Activated CD8-positive, alpha-beta T cell treated with anti-CD3 and anti-CD28 coated beads, Interleukin-2, amount 10 ng/mL, durations not matched to agents 7 days and 5 days (primary cell): ENCODE measurements at regions not wholly inside any gene's neighbourhood (a gene's known extent, or its start where the extent isn't known, plus 50 kb on each side); places are given as distances from the start of the nearest gene placed in this dataset.

ENCODE experiments used
- ATAC-seq: fragments of 150-1000 bp; cut with Tn5 transposase; one replicate; pipeline ENCODE4 v1.10.0; 2021; ENCODE audit warnings: moderate library complexity
- CTCF ChIA-PET: fragments of 350-600 bp; sonication (Branson Sonifier 250); formaldehyde crosslinking; loops from one replicate; lab custom pipeline; 2021; ENCODE audit warnings: antibody characterized with exemption; lab: Charles Lee
- POLR2A ChIA-PET: fragments of 350-600 bp; sonication (Branson Sonifier 250); formaldehyde crosslinking; loops from one replicate; lab custom pipeline; 2021; ENCODE audit warnings: antibody characterized with exemption; lab: Charles Lee
- DNase-seq: peaks from one replicate; pipeline ENCODE4 v3.0.0-alpha.2; 2020
- H3K27ac Mint-ChIP-seq: one replicate; pipeline ENCODE4 v1.8.0; 2021; ENCODE audit warnings: mild to moderate bottlenecking, mixed read lengths
- H3K27me3 Mint-ChIP-seq: one replicate; pipeline ENCODE4 v1.8.0; 2021; ENCODE audit warnings: low read depth, mixed read lengths
- H3K36me3 Mint-ChIP-seq: one replicate; pipeline ENCODE4 v1.8.0; 2021; ENCODE audit warnings: low read depth, mixed read lengths
- H3K4me1 Mint-ChIP-seq: one replicate; pipeline ENCODE4 v1.8.0; 2021; ENCODE audit warnings: low read depth, mixed read lengths
- H3K4me3 Mint-ChIP-seq: one replicate; pipeline ENCODE4 v1.8.0; 2021; ENCODE audit warnings: mild to moderate bottlenecking, mixed read lengths
- H3K9me3 Mint-ChIP-seq: one replicate; pipeline ENCODE4 v1.8.0; 2022; ENCODE audit warnings: mixed read lengths; ENCODE audit not compliant: insufficient read depth

DNA sequence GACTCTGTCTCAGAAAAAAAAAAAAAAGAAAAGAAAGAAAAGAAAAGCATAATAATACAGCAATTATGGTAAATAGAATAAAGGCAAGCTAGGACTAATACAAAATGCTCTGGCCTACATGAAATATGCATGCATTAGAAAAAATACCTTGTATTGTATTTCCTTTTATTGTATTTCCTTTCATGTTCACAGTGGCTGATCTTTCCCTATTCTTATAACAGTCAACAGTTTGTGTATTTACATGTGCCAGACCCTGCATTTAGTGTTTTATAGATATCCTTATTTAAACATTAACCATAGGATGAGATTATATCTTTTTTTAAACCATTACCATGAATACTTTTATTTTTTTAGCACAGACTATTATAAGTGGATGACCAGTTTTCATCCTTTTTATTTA is 56.3 kb upstream of the ARL15 start:
- H3K27me3 Mint-ChIP-seq, result peaks cover 19% of the 10 kb centered on the region
- H3K4me3 Mint-ChIP-seq, result no peak overlapping the region
- DNase-seq (no peak), ATAC-seq (no peak)
- no peaks in the 10 kb centered on the region for H3K36me3 Mint-ChIP-seq
- no peaks in the 10 kb centered on the region for H3K9me3 Mint-ChIP-seq
- no peak overlapping the region for H3K27ac Mint-ChIP-seq
- ChIA-PET CTCF (interaction anchor here (1.1 kb wide), 1 partner anchor 123 kb away, joined by 4 read pairs; no protein-coding TSS in a partner anchor), POLR2A (no interaction called here)
- H3K4me1 Mint-ChIP-seq, result no peaks in the 10 kb centered on the region

DNA sequence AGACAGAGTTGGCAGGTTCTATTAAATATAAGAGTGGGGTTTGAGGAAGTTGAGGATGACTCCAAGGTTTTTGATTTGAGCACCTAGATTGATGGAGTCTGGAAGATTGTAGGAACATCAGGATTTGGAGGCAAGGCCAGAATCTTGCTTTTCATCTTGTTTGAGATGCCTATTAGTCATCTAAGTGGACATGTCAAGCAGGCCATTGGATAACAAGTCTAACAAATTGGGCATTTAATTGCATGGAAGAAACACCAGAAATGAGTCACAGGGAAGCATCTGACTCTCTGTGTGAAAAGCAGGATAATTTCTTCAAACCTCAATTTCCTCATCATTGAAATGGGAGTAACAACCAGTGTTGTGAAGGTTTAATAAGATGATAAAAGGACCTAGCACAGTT is 53.3 kb upstream of the ARL15 start:
- H3K4me3 Mint-ChIP-seq, result no peak overlapping the region
- peaks cover 15% of the 10 kb centered on the region for H3K27me3 Mint-ChIP-seq
- ATAC-seq, result no peak
- no peaks in the 10 kb centered on the region for H3K36me3 Mint-ChIP-seq
- CTCF ChIA-PET, result no interaction called here
- no peaks in the 10 kb centered on the region for H3K9me3 Mint-ChIP-seq
- H3K27ac Mint-ChIP-seq, result no peak overlapping the region
- no peak for DNase-seq
- no peaks in the 10 kb centered on the region for H3K4me1 Mint-ChIP-seq
- POLR2A ChIA-PET, result no interaction called here

DNA sequence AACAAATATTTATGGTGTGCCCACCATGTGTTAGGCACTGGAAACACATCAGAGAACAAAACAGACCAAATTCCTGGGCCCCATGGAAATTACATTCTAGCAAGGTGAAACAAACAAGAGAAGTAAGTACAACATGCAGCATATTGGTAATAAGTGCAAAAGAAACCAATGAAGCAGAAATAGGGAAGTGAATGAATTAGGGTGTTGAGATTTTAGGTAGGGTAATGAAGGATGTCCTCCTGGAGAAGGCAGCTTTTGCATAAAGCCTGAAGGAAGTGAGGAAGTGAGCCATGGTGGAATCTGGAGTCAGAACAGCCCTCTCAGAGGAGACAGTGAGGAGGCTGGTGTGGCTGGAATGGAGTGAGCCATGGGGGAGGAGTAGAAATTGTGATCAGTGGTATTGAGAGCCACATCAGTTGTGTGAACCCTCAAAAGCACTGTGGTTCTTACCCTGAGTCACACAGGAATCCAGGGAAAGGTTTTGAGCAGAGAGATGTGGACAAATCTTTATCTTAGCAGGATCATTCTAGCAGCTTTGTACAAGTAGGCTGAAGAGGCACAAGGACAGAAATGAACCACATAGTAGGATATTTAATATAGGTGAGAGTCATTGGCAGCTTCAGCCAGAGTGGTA is 52.7 kb upstream of the ARL15 start:
- CTCF ChIA-PET, result no interaction called here
- no peak for ATAC-seq

DNA sequence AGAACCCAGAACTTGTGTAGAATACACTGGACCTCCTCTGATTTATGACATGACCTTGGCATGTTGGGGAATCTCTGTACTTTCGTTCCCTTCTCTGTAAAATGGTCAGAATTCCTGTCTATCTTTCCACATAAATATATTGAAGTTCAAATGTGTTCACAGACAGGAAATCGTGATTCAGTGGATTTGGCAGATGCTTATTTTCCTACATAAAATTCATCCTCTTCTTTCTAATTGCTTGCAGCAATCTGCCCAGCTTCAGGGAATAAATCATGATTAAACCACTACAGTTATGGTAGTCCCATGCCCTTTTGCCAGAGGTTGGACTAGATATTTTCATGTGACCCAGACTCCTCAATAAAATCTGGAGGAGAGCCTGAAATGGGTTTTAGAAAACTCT is 52.1 kb upstream of the ARL15 start:
- peaks cover 10% of the 10 kb centered on the region for H3K27me3 Mint-ChIP-seq
- no peaks in the 10 kb centered on the region for H3K36me3 Mint-ChIP-seq
- DNase-seq (no peak), ATAC-seq (no peak)
- no peak overlapping the region for H3K4me3 Mint-ChIP-seq
- H3K9me3 Mint-ChIP-seq, result no peaks in the 10 kb centered on the region
- CTCF ChIA-PET, result no interaction called here
- POLR2A ChIA-PET, result no interaction called here
- H3K4me1 Mint-ChIP-seq, result no peaks in the 10 kb centered on the region
- H3K27ac Mint-ChIP-seq, result no peak overlapping the region

More for the DNA sequence above, 52.7 kb upstream of the ARL15 start:
- Mint-ChIP-seq H3K27ac (no peak overlapping the region), H3K4me3 (no peak overlapping the region), H3K36me3 (no peaks in the 10 kb centered on the region), H3K27me3 (peaks cover 10% of the 10 kb centered on the region), H3K9me3 (no peaks in the 10 kb centered on the region), H3K4me1 (no peaks in the 10 kb centered on the region)
- POLR2A ChIA-PET, result no interaction called here
- DNase-seq, result no peak

DNA sequence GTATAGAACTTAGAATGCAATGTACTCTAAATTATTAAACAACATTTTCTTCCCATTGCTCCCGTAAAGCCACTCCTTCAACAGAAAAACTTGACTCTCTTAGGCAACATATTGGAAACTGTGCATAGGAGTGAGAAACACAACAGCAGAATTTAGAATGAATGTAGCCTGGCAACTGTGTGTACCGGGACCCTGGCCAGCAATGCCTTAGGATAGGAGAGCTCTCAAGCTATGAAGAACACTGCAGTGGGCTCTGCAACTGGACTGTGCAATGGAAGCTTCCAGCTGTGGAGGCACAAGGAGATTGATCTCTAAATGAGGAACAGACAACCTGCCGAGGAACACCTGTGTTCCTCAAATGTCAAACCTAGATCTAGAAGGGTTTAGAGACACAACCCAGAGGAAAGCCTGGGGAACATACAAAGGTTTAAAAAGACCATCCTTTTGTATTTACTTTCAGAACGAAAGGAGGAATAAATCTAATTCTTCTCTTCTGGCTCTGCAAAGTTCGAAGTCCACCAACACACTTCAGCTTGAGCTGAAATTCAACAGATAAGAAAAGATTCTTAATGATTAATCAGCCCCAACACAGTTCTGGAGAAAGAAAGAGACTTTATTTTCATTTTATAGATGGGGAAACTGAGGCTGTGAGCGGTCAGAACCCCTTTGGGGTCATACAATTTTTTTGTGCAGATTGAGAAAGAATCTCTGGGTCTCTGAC is 51.5 kb upstream of the ARL15 start:
- Mint-ChIP-seq H3K27me3 (peaks cover 10% of the 10 kb centered on the region), H3K4me1 (no peaks in the 10 kb centered on the region), H3K36me3 (no peaks in the 10 kb centered on the region), H3K9me3 (no peaks in the 10 kb centered on the region), H3K4me3 (no peak overlapping the region), H3K27ac (no peak overlapping the region)
- CTCF ChIA-PET, result no interaction called here
- POLR2A ChIA-PET, result no interaction called here
- DNase-seq (no peak), ATAC-seq (no peak)

DNA sequence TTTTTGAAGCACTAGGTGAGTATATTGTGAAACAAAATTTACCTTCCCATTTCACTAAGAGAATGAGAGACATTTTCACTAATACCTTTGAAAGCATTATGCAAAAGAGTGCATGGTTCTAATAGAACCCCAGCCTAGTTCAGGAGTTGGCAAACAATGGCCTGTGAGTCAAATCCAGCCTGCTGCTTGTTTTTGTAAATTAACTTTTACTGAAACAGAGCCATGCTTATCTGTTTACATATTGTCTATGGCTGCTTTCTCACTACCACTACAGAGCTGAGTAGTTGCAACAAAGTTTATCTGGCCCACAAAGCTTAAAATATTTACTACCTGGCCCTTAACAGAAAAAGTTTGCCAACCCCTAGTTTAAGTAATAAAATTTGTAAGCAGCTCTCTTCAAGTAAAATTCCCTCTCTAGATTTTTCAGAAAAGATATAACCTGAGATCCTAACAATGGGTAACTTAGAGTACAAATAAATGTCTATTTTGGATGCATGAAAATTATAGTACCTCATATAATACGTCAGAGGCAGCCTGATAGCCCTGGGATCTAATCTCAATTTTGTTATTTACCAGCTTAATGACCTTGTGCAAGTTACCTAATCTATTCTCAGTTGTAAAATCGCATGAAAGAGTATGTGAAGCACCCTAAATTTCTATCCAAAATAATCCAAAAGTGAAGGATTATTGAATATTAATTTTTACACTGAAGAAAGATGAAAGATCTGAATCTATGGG is 50.7 kb upstream of the ARL15 start:
- H3K27ac Mint-ChIP-seq, result no peak overlapping the region
- no peaks in the 10 kb centered on the region for H3K36me3 Mint-ChIP-seq
- peaks cover 10% of the 10 kb centered on the region for H3K27me3 Mint-ChIP-seq
- ChIA-PET CTCF (no interaction called here), POLR2A (no interaction called here)
- DNase-seq (no peak), ATAC-seq (no peak)
- no peaks in the 10 kb centered on the region for H3K4me1 Mint-ChIP-seq
- no peaks in the 10 kb centered on the region for H3K9me3 Mint-ChIP-seq
- H3K4me3 Mint-ChIP-seq, result no peak overlapping the region
